SK-N-SH (cell line): ENCODE measurements at regions not wholly inside any gene's neighbourhood (a gene's known extent, or its start where the extent isn't known, plus 50 kb on each side); places are given as distances from the start of the nearest gene placed in this dataset.

ENCODE experiments used
- CTCF ChIP-seq: fragments of 200-600 bp; sonication (generic); IDR thresholded peaks from 2 replicates; pipeline ENCODE4 v1.6.1; 2017; ENCODE audit warnings: antibody characterized with exemption, mild to moderate bottlenecking, moderate library complexity
- EP300 ChIP-seq, 2 experiments: IDR thresholded peaks; 2 replicates each; pipeline versions ENCODE4 v1.4.0 to v1.6.1; 2012; ENCODE audit warnings: borderline replicate concordance in 1 of 2, low read depth in 1 of 2, low read length in 1 of 2
- EZH2phosphoT487 ChIP-seq: fragments of 200-600 bp; sonication (generic); IDR thresholded peaks from 2 replicates; pipeline ENCODE4 v1.6.1; 2017; ENCODE audit warnings: low read depth, mixed run types, mild to moderate bottlenecking, antibody characterized with exemption, moderate library complexity, borderline replicate concordance
- JUND ChIP-seq: IDR thresholded peaks from 2 replicates; pipeline ENCODE4 v1.4.0; 2012
- POLR2AphosphoS5 ChIP-seq: IDR thresholded peaks from 2 replicates; pipeline ENCODE4 v1.6.1; 2012; ENCODE audit warnings: low read depth, low read length
- REST ChIP-seq: IDR thresholded peaks from 2 replicates; pipeline ENCODE4 v1.6.1; 2012; ENCODE audit warnings: mild to moderate bottlenecking, low read depth, low read length, moderate library complexity
- TAF1 ChIP-seq: IDR thresholded peaks from 2 replicates; pipeline ENCODE4 v1.6.1; 2012; ENCODE audit warnings: low read depth, mild to moderate bottlenecking, low read length, moderate library complexity, borderline replicate concordance
- TCF12 ChIP-seq: IDR thresholded peaks from 2 replicates; pipeline ENCODE4 v1.4.0; 2012
- YY1 ChIP-seq: IDR thresholded peaks from 2 replicates; pipeline ENCODE4 v1.4.0; 2012; ENCODE audit warnings: low read depth, mild to moderate bottlenecking
- ZBTB33 ChIP-seq: IDR thresholded peaks from 2 replicates; pipeline ENCODE4 v1.4.0; 2012; ENCODE audit warnings: low read depth, borderline replicate concordance

GRCh38 chr18:60662491-60662890 is 289.9 kb upstream of the MC4R start:
- TF ChIP-seq CTCF (no peak), JUND (no peak), TAF1 (no peak), YY1 (no peak), REST (no peak), POLR2AphosphoS5 (no peak), TCF12 (no peak), EZH2phosphoT487 (no peak), EP300 (IDR thresholded peaks at IDR 0.05; ENCODE audit: borderline replicate concordance in 1 of 2, low read depth in 1 of 2, low read length in 1 of 2) (no peak), ZBTB33 (no peak)
